Mammary epithelial cell (primary cell): ENCODE measurements at regions not wholly inside any gene's neighbourhood (a gene's known extent, or its start where the extent isn't known, plus 50 kb on each side); places are given as distances from the start of the nearest gene placed in this dataset.

ENCODE experiments used
- EZH2 ChIP-seq: IDR thresholded peaks from 2 replicates; pipeline ENCODE4 v1.6.1; 2012; ENCODE audit warnings: low read length, inconsistent platforms, borderline replicate concordance
- TF ChIP-seq, protein P1 (sequence below), 2 donors: IDR thresholded peaks in 1 of 2; conservative IDR thresholded peaks in 1 of 2; 2 replicates each; pipeline ENCODE4 v1.5.1; 2011 to 2012; ENCODE audit warnings: inconsistent platforms in 2 of 2, low read length in 2 of 2, mild to moderate bottlenecking in 2 of 2, control low read depth in 1 of 2, low read depth in 1 of 2; ENCODE audit not compliant: insufficient read depth in 1 of 2; ENCODE audit errors: extremely low read depth in 1 of 2

- TF ChIP-seq, protein P1, sequence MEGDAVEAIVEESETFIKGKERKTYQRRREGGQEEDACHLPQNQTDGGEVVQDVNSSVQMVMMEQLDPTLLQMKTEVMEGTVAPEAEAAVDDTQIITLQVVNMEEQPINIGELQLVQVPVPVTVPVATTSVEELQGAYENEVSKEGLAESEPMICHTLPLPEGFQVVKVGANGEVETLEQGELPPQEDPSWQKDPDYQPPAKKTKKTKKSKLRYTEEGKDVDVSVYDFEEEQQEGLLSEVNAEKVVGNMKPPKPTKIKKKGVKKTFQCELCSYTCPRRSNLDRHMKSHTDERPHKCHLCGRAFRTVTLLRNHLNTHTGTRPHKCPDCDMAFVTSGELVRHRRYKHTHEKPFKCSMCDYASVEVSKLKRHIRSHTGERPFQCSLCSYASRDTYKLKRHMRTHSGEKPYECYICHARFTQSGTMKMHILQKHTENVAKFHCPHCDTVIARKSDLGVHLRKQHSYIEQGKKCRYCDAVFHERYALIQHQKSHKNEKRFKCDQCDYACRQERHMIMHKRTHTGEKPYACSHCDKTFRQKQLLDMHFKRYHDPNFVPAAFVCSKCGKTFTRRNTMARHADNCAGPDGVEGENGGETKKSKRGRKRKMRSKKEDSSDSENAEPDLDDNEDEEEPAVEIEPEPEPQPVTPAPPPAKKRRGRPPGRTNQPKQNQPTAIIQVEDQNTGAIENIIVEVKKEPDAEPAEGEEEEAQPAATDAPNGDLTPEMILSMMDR (conservative IDR thresholded peaks at IDR 0.05 in 1 of 2, IDR thresholded peaks at IDR 0.05 in 1 of 2; ENCODE audit: extremely low read depth in 1 of 2, insufficient read depth in 1 of 2, low read depth in 1 of 2, low read length in 2 of 2), result no peak
- TF ChIP-seq EZH2, result no peak
These were observed 116.1 kb upstream of the PTPN1 start for GRCh38 chr20:50393990-50394561.
